ENCODE measurements at regions not wholly inside any gene's neighbourhood (a gene's known extent, or its start where the extent isn't known, plus 50 kb on each side); places are given as distances from the start of the nearest gene placed in this dataset.

DNA sequence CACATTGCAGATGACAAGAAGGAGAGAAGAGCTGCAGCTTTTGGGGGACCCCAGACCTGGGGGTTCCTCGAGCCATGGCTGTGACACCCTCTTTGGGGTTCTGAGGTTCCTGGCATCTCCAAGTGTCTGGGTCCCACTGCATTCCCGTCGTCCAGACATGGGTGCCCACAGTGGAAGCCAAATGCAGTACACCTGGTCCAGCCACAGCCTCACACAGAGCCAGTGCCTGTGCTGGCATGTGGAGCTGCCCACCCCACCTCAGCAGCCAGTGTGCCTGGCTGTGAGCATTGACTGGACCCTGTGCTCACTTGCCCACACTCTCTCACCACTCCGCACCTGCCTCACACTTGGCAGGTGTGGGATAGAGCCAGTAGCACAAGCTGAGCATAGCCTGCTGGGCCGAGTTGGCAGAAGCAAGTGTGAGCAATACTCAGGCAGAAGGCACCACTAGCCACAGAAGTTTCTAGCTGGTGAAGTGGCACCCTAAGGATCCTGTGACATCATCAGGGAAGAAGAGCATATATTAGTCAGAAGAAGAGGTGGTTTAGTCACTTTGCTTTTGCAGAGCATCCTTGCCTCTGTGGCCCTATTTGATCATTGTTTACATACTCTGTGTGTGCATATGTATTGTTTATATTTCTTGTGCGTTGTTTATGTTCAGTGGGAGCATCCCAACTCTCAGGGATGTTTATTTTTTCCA lies 65.0 kb upstream of the MAGEB2 start:
- Mint-ChIP-seq H3K27me3 (no peaks in the 10 kb centered on the region), H3K4me3 (no peak overlapping the region), H3K27ac (no peak overlapping the region), H3K4me1 (no peaks in the 10 kb centered on the region), H3K9me3 (no peaks in the 10 kb centered on the region), H3K36me3 (ENCODE audit: low read depth) (no peaks in the 10 kb centered on the region)
- ChIA-PET CTCF (no interaction called here), POLR2A (no interaction called here)
- intact Hi-C loops (cut with micrococcal nuclease) = no loop called here
- DNase-seq = no peak
- TF ChIP-seq, protein P1, sequence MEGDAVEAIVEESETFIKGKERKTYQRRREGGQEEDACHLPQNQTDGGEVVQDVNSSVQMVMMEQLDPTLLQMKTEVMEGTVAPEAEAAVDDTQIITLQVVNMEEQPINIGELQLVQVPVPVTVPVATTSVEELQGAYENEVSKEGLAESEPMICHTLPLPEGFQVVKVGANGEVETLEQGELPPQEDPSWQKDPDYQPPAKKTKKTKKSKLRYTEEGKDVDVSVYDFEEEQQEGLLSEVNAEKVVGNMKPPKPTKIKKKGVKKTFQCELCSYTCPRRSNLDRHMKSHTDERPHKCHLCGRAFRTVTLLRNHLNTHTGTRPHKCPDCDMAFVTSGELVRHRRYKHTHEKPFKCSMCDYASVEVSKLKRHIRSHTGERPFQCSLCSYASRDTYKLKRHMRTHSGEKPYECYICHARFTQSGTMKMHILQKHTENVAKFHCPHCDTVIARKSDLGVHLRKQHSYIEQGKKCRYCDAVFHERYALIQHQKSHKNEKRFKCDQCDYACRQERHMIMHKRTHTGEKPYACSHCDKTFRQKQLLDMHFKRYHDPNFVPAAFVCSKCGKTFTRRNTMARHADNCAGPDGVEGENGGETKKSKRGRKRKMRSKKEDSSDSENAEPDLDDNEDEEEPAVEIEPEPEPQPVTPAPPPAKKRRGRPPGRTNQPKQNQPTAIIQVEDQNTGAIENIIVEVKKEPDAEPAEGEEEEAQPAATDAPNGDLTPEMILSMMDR (IDR thresholded peaks at IDR 0.05) = no peak
- no peak for ATAC-seq (ENCODE audit: low read depth)

DNA sequence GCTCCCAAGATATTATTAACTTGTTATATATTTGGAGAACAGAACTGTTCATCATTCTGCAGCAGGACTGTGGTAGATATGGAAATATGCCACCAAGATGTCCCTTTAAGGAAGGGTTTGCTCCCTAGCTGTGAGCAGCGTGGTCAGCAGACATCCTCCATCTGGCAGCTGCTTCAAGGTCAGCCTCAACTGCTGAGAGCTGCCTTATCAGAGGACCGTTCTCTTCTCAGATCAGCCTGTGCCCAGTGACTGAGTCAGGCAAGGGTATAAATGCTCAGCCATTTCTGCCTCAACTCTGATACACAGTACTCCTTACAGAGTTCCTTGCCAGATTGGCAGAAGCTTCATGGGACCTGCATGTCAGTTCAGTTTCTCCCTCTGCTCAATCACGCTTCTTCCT lies 63.4 kb upstream of the MAGEB2 start:
- CTCF ChIA-PET = no interaction called here
- H3K9me3 Mint-ChIP-seq = no peaks in the 10 kb centered on the region
- no peaks in the 10 kb centered on the region for H3K4me1 Mint-ChIP-seq
- POLR2A ChIA-PET = no interaction called here
- H3K27ac Mint-ChIP-seq = no peak overlapping the region
- DNase-seq (no peak), ATAC-seq (ENCODE audit: low read depth) (no peak)
- H3K4me3 Mint-ChIP-seq = no peak overlapping the region
- intact Hi-C loops (cut with micrococcal nuclease) = no loop called here
- TF ChIP-seq, protein P1 (IDR thresholded peaks at IDR 0.05) = no peak
- H3K27me3 Mint-ChIP-seq = no peaks in the 10 kb centered on the region
- H3K36me3 Mint-ChIP-seq (ENCODE audit: low read depth) = no peaks in the 10 kb centered on the region

DNA sequence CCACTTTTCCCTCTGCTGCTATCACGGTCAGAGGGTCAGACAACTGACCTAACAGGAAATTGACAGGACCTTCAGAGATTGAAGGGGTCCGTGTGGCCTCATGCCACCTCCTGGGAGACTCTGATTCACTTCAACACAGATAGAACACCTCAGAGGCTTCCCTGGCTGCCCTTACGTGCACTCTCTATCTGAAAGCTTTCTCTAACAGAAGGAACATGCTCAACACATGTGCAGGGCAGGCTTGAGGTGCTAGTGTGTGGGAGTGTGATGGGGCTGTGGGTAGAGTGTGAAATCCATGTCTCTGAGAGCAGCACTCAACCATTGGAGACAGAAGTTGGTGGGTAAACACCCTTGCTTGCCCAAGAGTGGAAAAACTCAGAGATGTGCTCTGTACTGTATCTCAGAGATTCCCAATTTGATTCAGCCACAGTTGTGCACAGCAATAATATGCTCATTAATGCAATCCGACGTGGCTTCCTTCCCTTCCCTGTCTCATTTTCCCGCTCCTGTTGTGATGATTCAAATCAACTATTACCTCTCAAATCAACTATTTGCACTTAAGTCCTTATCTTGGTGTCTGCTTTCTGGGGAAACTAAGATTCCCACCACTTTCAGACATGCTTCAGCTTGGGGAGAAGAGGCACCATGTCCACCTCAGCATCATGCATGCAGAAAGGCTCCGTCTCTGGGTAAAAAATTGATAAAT lies 62.0 kb upstream of the MAGEB2 start:
- H3K27ac Mint-ChIP-seq = no peak overlapping the region
- DNase-seq (no peak), ATAC-seq (ENCODE audit: low read depth) (no peak)
- TF ChIP-seq, protein P1 (IDR thresholded peaks at IDR 0.05) = no peak
- CTCF ChIA-PET = no interaction called here
- H3K36me3 Mint-ChIP-seq (ENCODE audit: low read depth) = no peaks in the 10 kb centered on the region
- intact Hi-C loops (cut with micrococcal nuclease) = no loop called here
- H3K4me1 Mint-ChIP-seq = no peaks in the 10 kb centered on the region
- POLR2A ChIA-PET = no interaction called here
- no peaks in the 10 kb centered on the region for H3K9me3 Mint-ChIP-seq
- no peak overlapping the region for H3K4me3 Mint-ChIP-seq
- H3K27me3 Mint-ChIP-seq = no peaks in the 10 kb centered on the region

DNA sequence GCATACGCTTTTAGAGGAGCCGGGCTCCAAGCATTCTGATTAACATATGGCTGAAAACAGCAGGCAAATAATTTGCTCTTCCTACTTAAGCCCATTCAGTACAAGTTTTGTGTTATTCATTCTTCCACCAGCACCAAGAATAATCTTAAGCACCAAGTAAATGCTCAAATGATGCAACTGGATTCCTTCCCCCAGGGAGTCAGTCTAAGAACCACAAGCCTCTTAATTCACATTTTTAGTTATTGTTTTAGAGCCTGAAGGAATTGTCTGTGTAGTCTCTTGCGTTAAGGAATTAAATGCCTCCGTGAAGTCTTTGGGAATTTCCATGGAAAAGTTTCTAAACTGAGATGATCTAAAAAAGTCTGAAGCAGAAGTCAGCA lies 61.5 kb upstream of the MAGEB2 start:
- intact Hi-C loops (cut with micrococcal nuclease) = no loop called here
- ATAC-seq (ENCODE audit: low read depth) = no peak
- DNase-seq = no peak
- Mint-ChIP-seq H3K4me3 (no peak overlapping the region), H3K4me1 (no peaks in the 10 kb centered on the region), H3K27ac (no peak overlapping the region), H3K9me3 (no peaks in the 10 kb centered on the region), H3K36me3 (ENCODE audit: low read depth) (no peaks in the 10 kb centered on the region), H3K27me3 (no peaks in the 10 kb centered on the region)
- ChIA-PET POLR2A (no interaction called here), CTCF (no interaction called here)
- TF ChIP-seq, protein P1 (IDR thresholded peaks at IDR 0.05) = no peak

DNA sequence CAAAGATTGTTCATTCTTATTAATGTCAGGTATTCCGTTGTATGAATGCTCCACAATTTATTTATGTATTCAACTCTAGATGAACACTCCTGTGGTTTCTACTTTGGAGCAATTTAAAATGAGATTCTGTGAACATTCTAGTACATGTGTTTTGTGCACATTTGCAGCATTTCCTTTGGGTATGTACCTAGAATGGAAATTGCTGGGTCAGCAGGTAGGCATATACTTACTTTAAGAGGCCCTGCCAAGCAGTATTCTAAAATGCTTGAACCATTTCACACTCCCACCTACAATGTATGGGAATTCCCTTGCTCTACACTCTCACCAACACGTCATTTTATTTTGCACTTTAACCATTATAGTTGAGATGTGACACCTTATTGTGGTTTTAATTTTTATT lies 59.4 kb upstream of the MAGEB2 start:
- no peaks in the 10 kb centered on the region for H3K9me3 Mint-ChIP-seq

More for the DNA sequence above, 59.4 kb upstream of the MAGEB2 start:
- POLR2A ChIA-PET = no interaction called here
- H3K4me1 Mint-ChIP-seq = no peaks in the 10 kb centered on the region
- DNase-seq (no peak), ATAC-seq (ENCODE audit: low read depth) (no peak)
- no peaks in the 10 kb centered on the region for H3K27me3 Mint-ChIP-seq
- CTCF ChIA-PET = no interaction called here
- H3K36me3 Mint-ChIP-seq (ENCODE audit: low read depth) = no peaks in the 10 kb centered on the region
- intact Hi-C loops (cut with micrococcal nuclease) = no loop called here
- TF ChIP-seq, protein P1 (IDR thresholded peaks at IDR 0.05) = no peak
- no peak overlapping the region for H3K27ac Mint-ChIP-seq
- no peak overlapping the region for H3K4me3 Mint-ChIP-seq

All from activated B cell treated with CpG ODN at 0.5 μM for 24 hours (primary cell).